SK-N-SH (cell line): ENCODE measurements at regions not wholly inside any gene's neighbourhood (a gene's known extent, or its start where the extent isn't known, plus 50 kb on each side); places are given as distances from the start of the nearest gene placed in this dataset.

Experiments used
- CTCF ChIA-PET: fragments of 300-600, 350-600 bp; formaldehyde crosslinking; extraction: SDS; loops from one replicate; lab custom pipeline; 2021; lab: Yijun Ruan, JAX
- POLR2A ChIA-PET: fragments of 350-600 bp; sonication (Branson Sonifier 250); formaldehyde crosslinking; extraction: SDS; loops from one replicate; lab custom pipeline; 2020; ENCODE audit warnings: antibody characterized with exemption, inconsistent platforms; lab: Yijun Ruan, JAX
- DNase-seq: peaks from one replicate; pipeline ENCODE4 v3.0.0; 2012
- H2AFZ ChIP-seq: fragments of 200-600 bp; sonication (generic); 2 replicates; pipeline ENCODE4 v1.8.1; 2016; ENCODE audit warnings: antibody characterized with exemption, mild to moderate bottlenecking, low read depth
- H3F3A ChIP-seq: fragments of 200-600 bp; sonication (generic); replicated peaks from 2 replicates; pipeline ENCODE3; 2016; ENCODE audit warnings: antibody characterized with exemption, mild to moderate bottlenecking; ENCODE audit not compliant: insufficient read depth
- H3K27ac ChIP-seq, 2 experiments: fragments of 200-500 bp in 1 of 2; fragments of 200-600 bp in 1 of 2; sonication (Bioruptor generic) in 1 of 2; sonication (generic), shearing (Covaris generic) in 1 of 2; 2 replicates each; pipeline versions ENCODE4 v1.5.1 to v1.6.1; 2014 to 2016; ENCODE audit warnings: low read depth in 2 of 2, inconsistent platforms in 1 of 2, low read length in 1 of 2, mild to moderate bottlenecking in 1 of 2, mixed read lengths in 1 of 2
- H3K27me3 ChIP-seq: fragments of 200-600 bp; sonication (generic), shearing (Covaris generic); 2 replicates; pipeline ENCODE4 v1.6.1; 2016; ENCODE audit warnings: mixed run types; ENCODE audit not compliant: insufficient read depth
- H3K36me3 ChIP-seq, 2 experiments: fragments of 200-500 bp in 1 of 2; fragments of 200-600 bp in 1 of 2; sonication (Bioruptor generic) in 1 of 2; sonication (generic) in 1 of 2; replicated peaks in 1 of 2; 2 replicates each; pipeline versions ENCODE3 to v1.5.1; 2014 to 2016; ENCODE audit warnings: low read length in 1 of 2, mild to moderate bottlenecking in 1 of 2; ENCODE audit not compliant: insufficient read depth in 2 of 2, control insufficient read depth in 1 of 2
- H3K4me1 ChIP-seq, 2 experiments: fragments of 200-500 bp in 1 of 2; fragments of 200-600 bp in 1 of 2; sonication (Bioruptor generic) in 1 of 2; sonication (generic), shearing (Covaris generic) in 1 of 2; 2 replicates each; pipeline versions ENCODE4 v1.5.1 to v1.6.1; 2014 to 2016; ENCODE audit warnings: low read depth in 1 of 2, low read length in 1 of 2, mixed run types in 1 of 2; ENCODE audit not compliant: insufficient read depth in 2 of 2, control insufficient read depth in 1 of 2
- H3K4me2 ChIP-seq: fragments of 200-600 bp; sonication (generic), shearing (Covaris generic); 2 replicates; pipeline ENCODE4 v1.6.1; 2017; ENCODE audit warnings: mixed run types
- H3K4me3 ChIP-seq, 2 experiments: fragments of 200-500 bp in 1 of 2; fragments of 200-600 bp in 1 of 2; sonication (Bioruptor generic) in 1 of 2; sonication (generic), shearing (Covaris generic) in 1 of 2; 2 replicates each; pipeline versions ENCODE4 v1.5.1 to v1.8.1; 2014 to 2016; ENCODE audit warnings: low read depth in 2 of 2, inconsistent platforms in 1 of 2, low read length in 1 of 2, mild to moderate bottlenecking in 1 of 2, mixed read lengths in 1 of 2, moderate library complexity in 1 of 2
- H3K79me2 ChIP-seq: fragments of 200-600 bp; sonication (generic); 2 replicates; pipeline ENCODE4 v1.8.1; 2017; ENCODE audit warnings: mild to moderate bottlenecking; ENCODE audit not compliant: insufficient read depth
- H3K9ac ChIP-seq: fragments of 200-600 bp; sonication (generic); 2 replicates; pipeline ENCODE4 v1.6.1; 2017; ENCODE audit warnings: mixed run types
- H3K9me2 ChIP-seq: fragments of 200-600 bp; sonication (generic); 2 replicates; pipeline ENCODE4 v1.6.1; 2017; ENCODE audit warnings: mixed run types
- H3K9me3 ChIP-seq: fragments of 200-600 bp; sonication (generic); 2 replicates; pipeline ENCODE4 v1.6.1; 2017; ENCODE audit warnings: mixed run types, mild to moderate bottlenecking, moderate library complexity
- H4K20me1 ChIP-seq: fragments of 200-600 bp; sonication (generic); 2 replicates; pipeline ENCODE4 v1.6.1; 2017; ENCODE audit warnings: mild to moderate bottlenecking, mixed run types; ENCODE audit not compliant: insufficient read depth
- CHD2 ChIP-seq: fragments of 150-350 bp; IDR thresholded peaks from 2 replicates; pipeline ENCODE4 v1.6.1; 2018; ENCODE audit warnings: low read length; ENCODE audit not compliant: partially characterized antibody
- EP300 ChIP-seq, 2 experiments: IDR thresholded peaks; 2 replicates each; pipeline versions ENCODE4 v1.4.0 to v1.6.1; 2012; ENCODE audit warnings: borderline replicate concordance in 1 of 2, low read depth in 1 of 2, low read length in 1 of 2
- FOSL2 ChIP-seq: IDR thresholded peaks from 2 replicates; pipeline ENCODE4 v1.4.0; 2012; ENCODE audit warnings: low read depth, mild to moderate bottlenecking, moderate library complexity, borderline replicate concordance
- FOXJ3 ChIP-seq: sonication (generic); formaldehyde crosslinking; IDR thresholded peaks from 2 replicates; pipeline ENCODE4 v1.5.1; 2020; ENCODE audit warnings: mild to moderate bottlenecking, missing genetic modification reagents
- GABPA ChIP-seq: IDR thresholded peaks from 2 replicates; pipeline ENCODE4 v1.4.0; 2012; ENCODE audit warnings: low read depth, mild to moderate bottlenecking
- MAX ChIP-seq: IDR thresholded peaks from 2 replicates; pipeline ENCODE4 v1.4.0; 2012; ENCODE audit warnings: low read depth
- NRF1 ChIP-seq: IDR thresholded peaks from 2 replicates; pipeline ENCODE4 v1.6.1; 2012; ENCODE audit warnings: low read depth, mild to moderate bottlenecking, low read length
- POLR2AphosphoS5 ChIP-seq: IDR thresholded peaks from 2 replicates; pipeline ENCODE4 v1.6.1; 2012; ENCODE audit warnings: low read depth, low read length
- RCOR1 ChIP-seq: fragments of 150-350 bp; IDR thresholded peaks from 2 replicates; pipeline ENCODE4 v1.6.1; 2017; ENCODE audit warnings: antibody characterized with exemption, low read length
- RFX5 ChIP-seq: IDR thresholded peaks from 2 replicates; pipeline ENCODE4 v1.6.1; 2012; ENCODE audit warnings: mild to moderate bottlenecking, improper control_type of control experiment, low read length
- SIN3A ChIP-seq: IDR thresholded peaks from 2 replicates; pipeline ENCODE4 v1.6.1; 2012; ENCODE audit warnings: low read depth, mild to moderate bottlenecking, low read length, moderate library complexity, borderline replicate concordance
- SMC3 ChIP-seq: IDR thresholded peaks from 2 replicates; pipeline ENCODE4 v1.6.1; 2012; ENCODE audit warnings: low read depth, low read length, improper control_type of control experiment
- USF1 ChIP-seq: IDR thresholded peaks from 2 replicates; pipeline ENCODE4 v1.4.0; 2012; ENCODE audit warnings: low read depth, borderline replicate concordance
- YY1 ChIP-seq: IDR thresholded peaks from 2 replicates; pipeline ENCODE4 v1.4.0; 2012; ENCODE audit warnings: low read depth, mild to moderate bottlenecking
- WGBS: methylation state at CpG from one replicate; pipeline ENCODE4 v1.1.6; 2017; ENCODE audit warnings: low lambda C conversion rate; 5-methylcytosine and 5-hydroxymethylcytosine counted together
- TF ChIP-seq, protein P1 (sequence below): IDR thresholded peaks from 2 replicates; pipeline ENCODE4 v1.6.1; 2012; ENCODE audit warnings: mild to moderate bottlenecking, low read depth, low read length, moderate library complexity
- TF ChIP-seq, protein P2 (sequence below): IDR thresholded peaks from 2 replicates; pipeline ENCODE4 v1.4.0; 2012; ENCODE audit warnings: low read depth, borderline replicate concordance
- TF ChIP-seq, protein P3 (sequence below): fragments of 200-600 bp; sonication (generic); IDR thresholded peaks from 2 replicates; pipeline ENCODE4 v1.6.1; 2017; ENCODE audit warnings: antibody characterized with exemption, mild to moderate bottlenecking, moderate library complexity
- TF ChIP-seq, protein P4 (sequence below): fragments of 150-350 bp; IDR thresholded peaks from 2 replicates; pipeline ENCODE4 v1.6.1; 2016; ENCODE audit warnings: mild to moderate bottlenecking, low read depth, low read length

- no peak for TF ChIP-seq POLR2AphosphoS5
- TF ChIP-seq, all 33 proteins: peak for 0
These were observed 314.9 kb downstream of the PRDM2 start (continued) for GRCh38 chr1:14014929-14015328.

DNA sequence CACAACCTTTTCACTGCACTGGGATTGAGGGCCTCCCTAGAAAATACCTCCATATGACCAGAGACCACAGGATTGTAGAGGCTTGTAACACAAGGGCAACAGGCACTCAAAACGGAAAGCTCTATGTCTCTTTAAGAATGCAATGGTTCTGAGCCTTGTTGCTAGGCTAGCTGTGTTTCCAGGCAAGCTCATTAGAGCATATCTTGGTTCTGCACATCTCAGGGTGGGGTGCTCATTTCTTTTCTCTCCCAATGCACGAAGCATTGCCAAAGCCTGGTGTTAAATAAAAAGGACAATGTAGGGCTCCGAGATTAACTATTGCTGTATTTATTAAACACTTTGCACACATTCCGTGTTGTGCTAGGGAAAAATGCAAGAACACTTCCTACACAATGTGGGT, 315.9 kb downstream of the PRDM2 start:
- CTCF ChIA-PET: no interaction called here
- H3K27me3 ChIP-seq: no peaks in the 10 kb centered on the region
- WGBS: 3% methylated on average over 4 of the region's 4 CpGs
- H3K4me2 ChIP-seq: no peak overlapping the region
- TF ChIP-seq USF1: no peak
- TF ChIP-seq SMC3: no peak
- TF ChIP-seq, protein P1, sequence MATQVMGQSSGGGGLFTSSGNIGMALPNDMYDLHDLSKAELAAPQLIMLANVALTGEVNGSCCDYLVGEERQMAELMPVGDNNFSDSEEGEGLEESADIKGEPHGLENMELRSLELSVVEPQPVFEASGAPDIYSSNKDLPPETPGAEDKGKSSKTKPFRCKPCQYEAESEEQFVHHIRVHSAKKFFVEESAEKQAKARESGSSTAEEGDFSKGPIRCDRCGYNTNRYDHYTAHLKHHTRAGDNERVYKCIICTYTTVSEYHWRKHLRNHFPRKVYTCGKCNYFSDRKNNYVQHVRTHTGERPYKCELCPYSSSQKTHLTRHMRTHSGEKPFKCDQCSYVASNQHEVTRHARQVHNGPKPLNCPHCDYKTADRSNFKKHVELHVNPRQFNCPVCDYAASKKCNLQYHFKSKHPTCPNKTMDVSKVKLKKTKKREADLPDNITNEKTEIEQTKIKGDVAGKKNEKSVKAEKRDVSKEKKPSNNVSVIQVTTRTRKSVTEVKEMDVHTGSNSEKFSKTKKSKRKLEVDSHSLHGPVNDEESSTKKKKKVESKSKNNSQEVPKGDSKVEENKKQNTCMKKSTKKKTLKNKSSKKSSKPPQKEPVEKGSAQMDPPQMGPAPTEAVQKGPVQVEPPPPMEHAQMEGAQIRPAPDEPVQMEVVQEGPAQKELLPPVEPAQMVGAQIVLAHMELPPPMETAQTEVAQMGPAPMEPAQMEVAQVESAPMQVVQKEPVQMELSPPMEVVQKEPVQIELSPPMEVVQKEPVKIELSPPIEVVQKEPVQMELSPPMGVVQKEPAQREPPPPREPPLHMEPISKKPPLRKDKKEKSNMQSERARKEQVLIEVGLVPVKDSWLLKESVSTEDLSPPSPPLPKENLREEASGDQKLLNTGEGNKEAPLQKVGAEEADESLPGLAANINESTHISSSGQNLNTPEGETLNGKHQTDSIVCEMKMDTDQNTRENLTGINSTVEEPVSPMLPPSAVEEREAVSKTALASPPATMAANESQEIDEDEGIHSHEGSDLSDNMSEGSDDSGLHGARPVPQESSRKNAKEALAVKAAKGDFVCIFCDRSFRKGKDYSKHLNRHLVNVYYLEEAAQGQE: no peak
- TF ChIP-seq POLR2AphosphoS5: no peak
- TF ChIP-seq, protein P2, sequence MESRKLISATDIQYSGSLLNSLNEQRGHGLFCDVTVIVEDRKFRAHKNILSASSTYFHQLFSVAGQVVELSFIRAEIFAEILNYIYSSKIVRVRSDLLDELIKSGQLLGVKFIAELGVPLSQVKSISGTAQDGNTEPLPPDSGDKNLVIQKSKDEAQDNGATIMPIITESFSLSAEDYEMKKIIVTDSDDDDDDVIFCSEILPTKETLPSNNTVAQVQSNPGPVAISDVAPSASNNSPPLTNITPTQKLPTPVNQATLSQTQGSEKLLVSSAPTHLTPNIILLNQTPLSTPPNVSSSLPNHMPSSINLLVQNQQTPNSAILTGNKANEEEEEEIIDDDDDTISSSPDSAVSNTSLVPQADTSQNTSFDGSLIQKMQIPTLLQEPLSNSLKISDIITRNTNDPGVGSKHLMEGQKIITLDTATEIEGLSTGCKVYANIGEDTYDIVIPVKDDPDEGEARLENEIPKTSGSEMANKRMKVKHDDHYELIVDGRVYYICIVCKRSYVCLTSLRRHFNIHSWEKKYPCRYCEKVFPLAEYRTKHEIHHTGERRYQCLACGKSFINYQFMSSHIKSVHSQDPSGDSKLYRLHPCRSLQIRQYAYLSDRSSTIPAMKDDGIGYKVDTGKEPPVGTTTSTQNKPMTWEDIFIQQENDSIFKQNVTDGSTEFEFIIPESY: no peak
- TF ChIP-seq, protein P3, sequence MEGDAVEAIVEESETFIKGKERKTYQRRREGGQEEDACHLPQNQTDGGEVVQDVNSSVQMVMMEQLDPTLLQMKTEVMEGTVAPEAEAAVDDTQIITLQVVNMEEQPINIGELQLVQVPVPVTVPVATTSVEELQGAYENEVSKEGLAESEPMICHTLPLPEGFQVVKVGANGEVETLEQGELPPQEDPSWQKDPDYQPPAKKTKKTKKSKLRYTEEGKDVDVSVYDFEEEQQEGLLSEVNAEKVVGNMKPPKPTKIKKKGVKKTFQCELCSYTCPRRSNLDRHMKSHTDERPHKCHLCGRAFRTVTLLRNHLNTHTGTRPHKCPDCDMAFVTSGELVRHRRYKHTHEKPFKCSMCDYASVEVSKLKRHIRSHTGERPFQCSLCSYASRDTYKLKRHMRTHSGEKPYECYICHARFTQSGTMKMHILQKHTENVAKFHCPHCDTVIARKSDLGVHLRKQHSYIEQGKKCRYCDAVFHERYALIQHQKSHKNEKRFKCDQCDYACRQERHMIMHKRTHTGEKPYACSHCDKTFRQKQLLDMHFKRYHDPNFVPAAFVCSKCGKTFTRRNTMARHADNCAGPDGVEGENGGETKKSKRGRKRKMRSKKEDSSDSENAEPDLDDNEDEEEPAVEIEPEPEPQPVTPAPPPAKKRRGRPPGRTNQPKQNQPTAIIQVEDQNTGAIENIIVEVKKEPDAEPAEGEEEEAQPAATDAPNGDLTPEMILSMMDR: no peak
- TF ChIP-seq SIN3A: no peak
- no peak for TF ChIP-seq CHD2
- TF ChIP-seq EP300 (IDR thresholded peaks at IDR 0.05; ENCODE audit: borderline replicate concordance in 1 of 2, low read depth in 1 of 2, low read length in 1 of 2): no peak
- TF ChIP-seq RFX5: no peak
- TF ChIP-seq YY1: no peak
- no peak for TF ChIP-seq FOXJ3 (CRISPR knock-in tag)
- TF ChIP-seq RCOR1: no peak
- no peak for TF ChIP-seq MAX
- no peak for TF ChIP-seq FOSL2
- no peak for TF ChIP-seq NRF1
- TF ChIP-seq GABPA: no peak
- TF ChIP-seq, protein P4, sequence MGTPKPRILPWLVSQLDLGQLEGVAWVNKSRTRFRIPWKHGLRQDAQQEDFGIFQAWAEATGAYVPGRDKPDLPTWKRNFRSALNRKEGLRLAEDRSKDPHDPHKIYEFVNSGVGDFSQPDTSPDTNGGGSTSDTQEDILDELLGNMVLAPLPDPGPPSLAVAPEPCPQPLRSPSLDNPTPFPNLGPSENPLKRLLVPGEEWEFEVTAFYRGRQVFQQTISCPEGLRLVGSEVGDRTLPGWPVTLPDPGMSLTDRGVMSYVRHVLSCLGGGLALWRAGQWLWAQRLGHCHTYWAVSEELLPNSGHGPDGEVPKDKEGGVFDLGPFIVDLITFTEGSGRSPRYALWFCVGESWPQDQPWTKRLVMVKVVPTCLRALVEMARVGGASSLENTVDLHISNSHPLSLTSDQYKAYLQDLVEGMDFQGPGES: no peak
- no peaks in the 10 kb centered on the region for H3K9me3 ChIP-seq
- H2AFZ ChIP-seq: no peak overlapping the region
- H3F3A ChIP-seq: no peaks in the 10 kb centered on the region
- no peaks in the 10 kb centered on the region for H3K9me2 ChIP-seq
- DNase-seq: no peak
- H3K79me2 ChIP-seq: no peaks in the 10 kb centered on the region
- no peaks in the 10 kb centered on the region for H3K36me3 ChIP-seq
- H4K20me1 ChIP-seq: no peaks in the 10 kb centered on the region
- no peaks in the 10 kb centered on the region for H3K4me1 ChIP-seq
- no peak overlapping the region for H3K27ac ChIP-seq
- H3K4me3 ChIP-seq: no peak overlapping the region
- H3K9ac ChIP-seq: no peak overlapping the region
- POLR2A ChIA-PET: no interaction called here
